Endothelial cell of umbilical vein (primary cell): ENCODE measurements at regions not wholly inside any gene's neighbourhood (a gene's known extent, or its start where the extent isn't known, plus 50 kb on each side); places are given as distances from the start of the nearest gene placed in this dataset.

ENCODE experiments used
- BruUV-seq: library from RNA; stranded (reverse); fragments of 400-500 nt; replicated peaks from 2 replicates; lab custom pipeline; 2021; lab: Mats Ljungman, UMichigan
- CTCF ChIA-PET: fragments of 300-600, 350-600 bp; sonication (Branson Sonifier 250); formaldehyde crosslinking; loops from one replicate; lab custom pipeline; 2021; ENCODE audit warnings: antibody characterized with exemption, inconsistent platforms; lab: Charles Lee
- POLR2A ChIA-PET: fragments of 300-600, 350-600 bp; sonication (Branson Sonifier 250); formaldehyde crosslinking; loops from one replicate; lab custom pipeline; 2021; ENCODE audit warnings: antibody characterized with exemption, inconsistent platforms; lab: Charles Lee
- DNase-seq: peaks from one replicate; pipeline ENCODE4 v3.0.0-alpha.2; 2011; ENCODE audit warnings: low read depth, low spot score
- FAIRE-seq: peaks from 2 replicates; lab custom pipeline; 2011; peaks lifted over from hg19 to GRCh38; lab: Jason Lieb, UNC
- H2AFZ ChIP-seq: 2 replicates; pipeline ENCODE4 v1.6.0; 2012; ENCODE audit warnings: low read depth, low read length, control low read depth, inconsistent platforms
- H3K27ac ChIP-seq: 2 replicates; pipeline ENCODE4 v1.5.1; 2011; ENCODE audit warnings: low read depth, mild to moderate bottlenecking, control low read depth, low read length, moderate library complexity; ENCODE audit not compliant: insufficient read depth
- H3K27me3 ChIP-seq, 2 experiments: 2 replicates each; pipeline versions ENCODE4 v1.6.0 to v1.6.1; 2011; ENCODE audit warnings: low read length in 2 of 2, mixed read lengths in 1 of 2; ENCODE audit not compliant: control insufficient read depth in 2 of 2, insufficient read depth in 2 of 2
- H3K36me3 ChIP-seq, 2 experiments: 2 replicates in 1 of 2; 3 replicates in 1 of 2; pipeline ENCODE4 v1.5.1; 2011; ENCODE audit warnings: low read length in 2 of 2, mild to moderate bottlenecking in 1 of 2, moderate library complexity in 1 of 2; ENCODE audit not compliant: control insufficient read depth in 2 of 2, insufficient read depth in 2 of 2; ENCODE audit errors: extremely low read depth in 1 of 2
- H3K4me1 ChIP-seq: 3 replicates; pipeline ENCODE4 v1.5.1; 2011; ENCODE audit warnings: mild to moderate bottlenecking, low read length; ENCODE audit not compliant: control insufficient read depth, insufficient read depth; ENCODE audit errors: extremely low read depth
- H3K4me2 ChIP-seq: 2 replicates; pipeline ENCODE4 v1.6.1; 2011; ENCODE audit warnings: low read length, control low read depth, mixed read lengths; ENCODE audit not compliant: insufficient read depth
- H3K4me3 ChIP-seq, 3 experiments: fragments of 200-600 bp in 1 of 3; sonication (generic), shearing (Covaris generic) in 1 of 3; replicated peaks in 1 of 3; 2 replicates each; pipeline ENCODE4 v1.5.1; 2011 to 2016; ENCODE audit warnings: control low read depth in 3 of 3, low read length in 3 of 3, mild to moderate bottlenecking in 2 of 3, inconsistent platforms in 1 of 3, low read depth in 1 of 3, moderate library complexity in 1 of 3; ENCODE audit not compliant: insufficient read depth in 1 of 3
- H3K79me2 ChIP-seq: 2 replicates; pipeline ENCODE4 v1.6.0; 2012; ENCODE audit warnings: low read length, inconsistent platforms; ENCODE audit not compliant: control insufficient read depth, insufficient read depth
- H3K9ac ChIP-seq: replicated peaks from 2 replicates; pipeline ENCODE3; 2011; ENCODE audit warnings: low read length, control low read depth; ENCODE audit not compliant: insufficient read depth; ENCODE audit errors: extremely low read depth
- H3K9me1 ChIP-seq: replicated peaks from 3 replicates; pipeline ENCODE4 v1.6.0; 2011; ENCODE audit warnings: mild to moderate bottlenecking, low read length; ENCODE audit not compliant: control insufficient read depth, insufficient read depth; ENCODE audit errors: extremely low read depth
- H3K9me3 ChIP-seq: replicated peaks from 2 replicates; pipeline ENCODE4 v1.5.1; 2012; ENCODE audit warnings: low read length, inconsistent platforms; ENCODE audit not compliant: control insufficient read depth, insufficient read depth
- H4K20me1 ChIP-seq: replicated peaks from 2 replicates; pipeline ENCODE3; 2011; ENCODE audit warnings: mild to moderate bottlenecking, low read length; ENCODE audit not compliant: control insufficient read depth, insufficient read depth; ENCODE audit errors: extremely low read depth
- EZH2 ChIP-seq: IDR thresholded peaks from 2 replicates; pipeline ENCODE4 v1.6.1; 2012; ENCODE audit warnings: borderline replicate concordance, low read depth, mild to moderate bottlenecking, moderate library complexity, low read length, inconsistent platforms; ENCODE audit not compliant: severe bottlenecking
- GATA2 ChIP-seq: IDR thresholded peaks from 2 replicates; pipeline ENCODE4 v1.7.0; 2011; ENCODE audit warnings: low read depth, mild to moderate bottlenecking, moderate library complexity, mixed read lengths, low read length; ENCODE audit not compliant: insufficient read length, insufficient read depth
- JUN ChIP-seq: IDR thresholded peaks from 2 replicates; pipeline ENCODE4 v1.6.1; 2011; ENCODE audit warnings: borderline replicate concordance, low read depth; ENCODE audit not compliant: insufficient read length, insufficient read depth
- MYC ChIP-seq: IDR thresholded peaks from one replicate; pipeline ENCODE4 v1.6.1; 2011; ENCODE audit warnings: mild to moderate bottlenecking, low read depth, low read length
- POLR2AphosphoS5 ChIP-seq: IDR thresholded peaks from 2 replicates; pipeline ENCODE4 v1.6.1; 2012; ENCODE audit warnings: low read depth, mild to moderate bottlenecking, control low read depth, low read length, moderate library complexity; ENCODE audit not compliant: insufficient read depth
- dilution Hi-C: fragments of 300-500 bp; cut with MboI; formaldehyde crosslinking; loops from one replicate; pipeline ENCODE4 v1.15.0; 2019; ENCODE audit warnings: low sequenced_read_pairs; ENCODE audit not compliant: extremely low pct_ligation_motif_present
- intact Hi-C: fragments of 100-400 bp; cut with micrococcal nuclease; formaldehyde crosslinking; loops from one replicate; pipeline ENCODE4 v1.10.0; 2022
- TF ChIP-seq, protein P1 (sequence below): IDR thresholded peaks from 2 replicates; pipeline ENCODE4 v1.6.1; 2011; ENCODE audit not compliant: insufficient read depth, insufficient read length
- TF ChIP-seq, protein P2 (sequence below), 2 donors: IDR thresholded peaks; 1 replicate in 1 of 2; 2 replicates in 1 of 2; pipeline ENCODE4 v1.5.1; 2011; ENCODE audit warnings: low read length in 2 of 2, mild to moderate bottlenecking in 2 of 2, moderate library complexity in 2 of 2, control low read depth in 1 of 2, inconsistent platforms in 1 of 2, low read depth in 1 of 2; ENCODE audit not compliant: insufficient read depth in 1 of 2; ENCODE audit errors: extremely low read depth in 1 of 2

DNA sequence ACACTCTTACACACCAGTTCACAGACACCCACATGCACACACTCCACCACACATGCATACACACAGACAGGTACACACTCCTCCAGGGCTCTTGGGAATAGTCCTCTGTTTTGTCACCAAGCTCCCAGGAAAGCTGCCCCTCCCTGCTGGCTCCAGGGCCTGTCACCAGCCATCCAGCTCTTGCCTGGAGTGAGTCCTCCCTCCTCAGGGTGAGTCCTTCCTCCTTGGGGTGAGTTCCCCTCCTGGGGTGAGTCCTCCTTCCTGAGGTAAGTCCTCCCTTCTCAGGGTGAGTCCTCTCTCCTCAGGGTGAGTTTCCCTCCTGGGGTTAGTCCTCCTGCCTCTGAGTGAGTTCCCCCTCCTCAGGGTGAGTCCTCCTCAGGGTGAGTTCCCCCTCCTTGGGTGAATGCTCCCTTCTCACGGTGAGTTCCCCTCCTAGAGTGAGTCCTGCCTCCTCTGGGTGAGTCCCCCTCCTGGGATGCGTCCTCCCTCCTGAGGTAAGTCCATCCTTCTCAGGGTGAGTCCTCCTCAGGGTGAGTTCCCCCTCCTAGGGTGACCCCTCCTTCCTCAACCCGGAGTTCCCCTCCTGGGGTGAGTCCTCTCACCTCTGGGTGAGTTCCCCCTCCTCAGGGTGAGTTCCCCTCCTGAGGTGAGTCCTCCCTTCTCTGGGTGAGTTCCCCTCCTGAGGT lies 100.6 kb upstream of the FGF3 start:
- dilution Hi-C loops: loop anchor here (25.0 kb wide), 1 partner anchor 267 kb away; no protein-coding TSS in a partner anchor
- no peak overlapping the region for H3K4me2 ChIP-seq

More for the DNA sequence above, 100.6 kb upstream of the FGF3 start:
- ChIA-PET CTCF (interaction anchor here (1.2 to 5.4 kb wide), 6 partner anchors 10 to 311 kb away, joined by 3 to 60 read pairs (median 18); no protein-coding TSS in a partner anchor), POLR2A (no interaction called here)
- H3K27me3 ChIP-seq: peaks cover 3 to 13% of the 10 kb centered on the region in 2 experiments
- peaks cover 11% of the 10 kb centered on the region for H3K4me1 ChIP-seq
- no peaks in the 10 kb centered on the region for H4K20me1 ChIP-seq
- H3K36me3 ChIP-seq: no peaks in the 10 kb centered on the region
- no peak overlapping the region for H3K9ac ChIP-seq
- intact Hi-C loops: loop anchor here (1.0 to 10.0 kb wide), 3 partner anchors 163 to 555 kb away; no protein-coding TSS in a partner anchor
- H3K27ac ChIP-seq: no peak overlapping the region
- no peaks in the 10 kb centered on the region for H3K79me2 ChIP-seq
- TF ChIP-seq, protein P1, sequence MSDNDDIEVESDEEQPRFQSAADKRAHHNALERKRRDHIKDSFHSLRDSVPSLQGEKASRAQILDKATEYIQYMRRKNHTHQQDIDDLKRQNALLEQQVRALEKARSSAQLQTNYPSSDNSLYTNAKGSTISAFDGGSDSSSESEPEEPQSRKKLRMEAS: no peak
- no peak for TF ChIP-seq GATA2
- TF ChIP-seq, protein P2, sequence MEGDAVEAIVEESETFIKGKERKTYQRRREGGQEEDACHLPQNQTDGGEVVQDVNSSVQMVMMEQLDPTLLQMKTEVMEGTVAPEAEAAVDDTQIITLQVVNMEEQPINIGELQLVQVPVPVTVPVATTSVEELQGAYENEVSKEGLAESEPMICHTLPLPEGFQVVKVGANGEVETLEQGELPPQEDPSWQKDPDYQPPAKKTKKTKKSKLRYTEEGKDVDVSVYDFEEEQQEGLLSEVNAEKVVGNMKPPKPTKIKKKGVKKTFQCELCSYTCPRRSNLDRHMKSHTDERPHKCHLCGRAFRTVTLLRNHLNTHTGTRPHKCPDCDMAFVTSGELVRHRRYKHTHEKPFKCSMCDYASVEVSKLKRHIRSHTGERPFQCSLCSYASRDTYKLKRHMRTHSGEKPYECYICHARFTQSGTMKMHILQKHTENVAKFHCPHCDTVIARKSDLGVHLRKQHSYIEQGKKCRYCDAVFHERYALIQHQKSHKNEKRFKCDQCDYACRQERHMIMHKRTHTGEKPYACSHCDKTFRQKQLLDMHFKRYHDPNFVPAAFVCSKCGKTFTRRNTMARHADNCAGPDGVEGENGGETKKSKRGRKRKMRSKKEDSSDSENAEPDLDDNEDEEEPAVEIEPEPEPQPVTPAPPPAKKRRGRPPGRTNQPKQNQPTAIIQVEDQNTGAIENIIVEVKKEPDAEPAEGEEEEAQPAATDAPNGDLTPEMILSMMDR (IDR thresholded peaks at IDR 0.05; ENCODE audit: extremely low read depth in 1 of 2, insufficient read depth in 1 of 2, low read depth in 1 of 2, low read length in 2 of 2): no peak
- no peak for TF ChIP-seq POLR2AphosphoS5
- no peak for TF ChIP-seq JUN
- TF ChIP-seq MYC: no peak
- no peak for TF ChIP-seq EZH2
- no TSS peak for BruUV-seq
- no peak overlapping the region for H3K4me3 ChIP-seq
- H2AFZ ChIP-seq: no peak overlapping the region
- H3K9me3 ChIP-seq: no peaks in the 10 kb centered on the region
- no peaks in the 10 kb centered on the region for H3K9me1 ChIP-seq
- DNase-seq (no peak), FAIRE-seq (no peak)
